Endothelial cell of umbilical vein (primary cell): ENCODE measurements at regions not wholly inside any gene's neighbourhood (a gene's known extent, or its start where the extent isn't known, plus 50 kb on each side); places are given as distances from the start of the nearest gene placed in this dataset.

Experiments used
- BruUV-seq: library from RNA; stranded (reverse); fragments of 400-500 nt; replicated peaks from 2 replicates; lab custom pipeline; 2021; lab: Mats Ljungman, UMichigan
- CTCF ChIA-PET: fragments of 300-600, 350-600 bp; sonication (Branson Sonifier 250); formaldehyde crosslinking; loops from one replicate; lab custom pipeline; 2021; ENCODE audit warnings: antibody characterized with exemption, inconsistent platforms; lab: Charles Lee
- POLR2A ChIA-PET: fragments of 300-600, 350-600 bp; sonication (Branson Sonifier 250); formaldehyde crosslinking; loops from one replicate; lab custom pipeline; 2021; ENCODE audit warnings: antibody characterized with exemption, inconsistent platforms; lab: Charles Lee
- DNase-seq: peaks from one replicate; pipeline ENCODE4 v3.0.0-alpha.2; 2011; ENCODE audit warnings: low read depth, low spot score
- FAIRE-seq: peaks from 2 replicates; lab custom pipeline; 2011; peaks lifted over from hg19 to GRCh38; lab: Jason Lieb, UNC
- H2AFZ ChIP-seq: 2 replicates; pipeline ENCODE4 v1.6.0; 2012; ENCODE audit warnings: low read depth, low read length, control low read depth, inconsistent platforms
- H3K27ac ChIP-seq: 2 replicates; pipeline ENCODE4 v1.5.1; 2011; ENCODE audit warnings: low read depth, mild to moderate bottlenecking, control low read depth, low read length, moderate library complexity; ENCODE audit not compliant: insufficient read depth
- H3K27me3 ChIP-seq, 2 experiments: 2 replicates each; pipeline versions ENCODE4 v1.6.0 to v1.6.1; 2011; ENCODE audit warnings: low read length in 2 of 2, mixed read lengths in 1 of 2; ENCODE audit not compliant: control insufficient read depth in 2 of 2, insufficient read depth in 2 of 2
- H3K36me3 ChIP-seq, 2 experiments: 2 replicates in 1 of 2; 3 replicates in 1 of 2; pipeline ENCODE4 v1.5.1; 2011; ENCODE audit warnings: low read length in 2 of 2, mild to moderate bottlenecking in 1 of 2, moderate library complexity in 1 of 2; ENCODE audit not compliant: control insufficient read depth in 2 of 2, insufficient read depth in 2 of 2; ENCODE audit errors: extremely low read depth in 1 of 2
- H3K4me1 ChIP-seq: 3 replicates; pipeline ENCODE4 v1.5.1; 2011; ENCODE audit warnings: mild to moderate bottlenecking, low read length; ENCODE audit not compliant: control insufficient read depth, insufficient read depth; ENCODE audit errors: extremely low read depth
- H3K4me2 ChIP-seq: 2 replicates; pipeline ENCODE4 v1.6.1; 2011; ENCODE audit warnings: low read length, control low read depth, mixed read lengths; ENCODE audit not compliant: insufficient read depth
- H3K4me3 ChIP-seq, 3 experiments: fragments of 200-600 bp in 1 of 3; sonication (generic), shearing (Covaris generic) in 1 of 3; replicated peaks in 1 of 3; 2 replicates each; pipeline ENCODE4 v1.5.1; 2011 to 2016; ENCODE audit warnings: control low read depth in 3 of 3, low read length in 3 of 3, mild to moderate bottlenecking in 2 of 3, inconsistent platforms in 1 of 3, low read depth in 1 of 3, moderate library complexity in 1 of 3; ENCODE audit not compliant: insufficient read depth in 1 of 3
- H3K79me2 ChIP-seq: 2 replicates; pipeline ENCODE4 v1.6.0; 2012; ENCODE audit warnings: low read length, inconsistent platforms; ENCODE audit not compliant: control insufficient read depth, insufficient read depth
- H3K9ac ChIP-seq: replicated peaks from 2 replicates; pipeline ENCODE3; 2011; ENCODE audit warnings: low read length, control low read depth; ENCODE audit not compliant: insufficient read depth; ENCODE audit errors: extremely low read depth
- H3K9me1 ChIP-seq: replicated peaks from 3 replicates; pipeline ENCODE4 v1.6.0; 2011; ENCODE audit warnings: mild to moderate bottlenecking, low read length; ENCODE audit not compliant: control insufficient read depth, insufficient read depth; ENCODE audit errors: extremely low read depth
- H3K9me3 ChIP-seq: replicated peaks from 2 replicates; pipeline ENCODE4 v1.5.1; 2012; ENCODE audit warnings: low read length, inconsistent platforms; ENCODE audit not compliant: control insufficient read depth, insufficient read depth
- H4K20me1 ChIP-seq: replicated peaks from 2 replicates; pipeline ENCODE3; 2011; ENCODE audit warnings: mild to moderate bottlenecking, low read length; ENCODE audit not compliant: control insufficient read depth, insufficient read depth; ENCODE audit errors: extremely low read depth
- CTCF ChIP-seq, 2 donors: IDR thresholded peaks; 1 replicate in 1 of 2; 2 replicates in 1 of 2; pipeline ENCODE4 v1.5.1; 2011; ENCODE audit warnings: low read length in 2 of 2, mild to moderate bottlenecking in 2 of 2, moderate library complexity in 2 of 2, control low read depth in 1 of 2, inconsistent platforms in 1 of 2, low read depth in 1 of 2; ENCODE audit not compliant: insufficient read depth in 1 of 2; ENCODE audit errors: extremely low read depth in 1 of 2
- EZH2 ChIP-seq: IDR thresholded peaks from 2 replicates; pipeline ENCODE4 v1.6.1; 2012; ENCODE audit warnings: borderline replicate concordance, low read depth, mild to moderate bottlenecking, moderate library complexity, low read length, inconsistent platforms; ENCODE audit not compliant: severe bottlenecking
- FOS ChIP-seq: IDR thresholded peaks from 2 replicates; pipeline ENCODE4 v1.6.1; 2011; ENCODE audit warnings: mild to moderate bottlenecking, low read length, moderate library complexity, borderline replicate concordance; ENCODE audit not compliant: insufficient read depth
- GATA2 ChIP-seq: IDR thresholded peaks from 2 replicates; pipeline ENCODE4 v1.7.0; 2011; ENCODE audit warnings: low read depth, mild to moderate bottlenecking, moderate library complexity, mixed read lengths, low read length; ENCODE audit not compliant: insufficient read length, insufficient read depth
- JUN ChIP-seq: IDR thresholded peaks from 2 replicates; pipeline ENCODE4 v1.6.1; 2011; ENCODE audit warnings: borderline replicate concordance, low read depth; ENCODE audit not compliant: insufficient read length, insufficient read depth
- MAX ChIP-seq: IDR thresholded peaks from 2 replicates; pipeline ENCODE4 v1.6.1; 2011; ENCODE audit not compliant: insufficient read depth, insufficient read length
- MYC ChIP-seq: IDR thresholded peaks from one replicate; pipeline ENCODE4 v1.6.1; 2011; ENCODE audit warnings: mild to moderate bottlenecking, low read depth, low read length
- POLR2A ChIP-seq: IDR thresholded peaks from 2 replicates; pipeline ENCODE4 v1.6.1; 2012; ENCODE audit warnings: low read depth, mild to moderate bottlenecking, control low read depth, low read length
- POLR2AphosphoS5 ChIP-seq: IDR thresholded peaks from 2 replicates; pipeline ENCODE4 v1.6.1; 2012; ENCODE audit warnings: low read depth, mild to moderate bottlenecking, control low read depth, low read length, moderate library complexity; ENCODE audit not compliant: insufficient read depth
- dilution Hi-C: fragments of 300-500 bp; cut with MboI; formaldehyde crosslinking; loops from one replicate; pipeline ENCODE4 v1.15.0; 2019; ENCODE audit warnings: low sequenced_read_pairs; ENCODE audit not compliant: extremely low pct_ligation_motif_present
- intact Hi-C: fragments of 100-400 bp; cut with micrococcal nuclease; formaldehyde crosslinking; loops from one replicate; pipeline ENCODE4 v1.10.0; 2022

GRCh38 chr18:22591222-22591621 lies 173.5 kb upstream of the CTAGE1 start:
- Histone ChIP-seq H2AFZ (no peak overlapping the region), H3K4me1 (no peaks in the 10 kb centered on the region), H3K9me3 (no peaks in the 10 kb centered on the region), H3K4me2 (no peak overlapping the region), H3K9me1 (no peaks in the 10 kb centered on the region), H3K36me3 (no peaks in the 10 kb centered on the region), H3K79me2 (no peaks in the 10 kb centered on the region), H3K27ac (no peak overlapping the region), H3K27me3 (peaks cover 0 to 5% of the 10 kb centered on the region in 2 experiments), H4K20me1 (no peaks in the 10 kb centered on the region), H3K9ac (no peak overlapping the region), H3K4me3 (no peak overlapping the region)
- DNase-seq (no peak), FAIRE-seq (no peak)
- TF ChIP-seq GATA2 (no peak), MYC (no peak)
- ChIA-PET POLR2A (no interaction called here), CTCF (no interaction called here)
- no TSS peak for BruUV-seq
- intact Hi-C loops (no loop called here), dilution Hi-C loops (no loop called here)

GRCh38 chr18:22594155-22594690 lies 176.5 kb upstream of the CTAGE1 start:
- no peak for DNase-seq
- Histone ChIP-seq H3K9me3 (no peaks in the 10 kb centered on the region), H3K9ac (no peak overlapping the region), H3K4me1 (no peaks in the 10 kb centered on the region), H3K4me3 (no peak overlapping the region), H3K27ac (no peak overlapping the region), H3K27me3 (peaks cover 0 to 9% of the 10 kb centered on the region in 2 experiments), H4K20me1 (no peaks in the 10 kb centered on the region), H3K79me2 (no peaks in the 10 kb centered on the region), H3K4me2 (no peak overlapping the region), H2AFZ (no peak overlapping the region), H3K9me1 (no peaks in the 10 kb centered on the region), H3K36me3 (no peaks in the 10 kb centered on the region)
- TF ChIP-seq POLR2A (no peak), POLR2AphosphoS5 (no peak), CTCF (IDR thresholded peaks at IDR 0.05; ENCODE audit: extremely low read depth in 1 of 2, insufficient read depth in 1 of 2, low read depth in 1 of 2, low read length in 2 of 2) (no peak), MAX (no peak), GATA2 (no peak), FOS (no peak), MYC (no peak), JUN (no peak), EZH2 (no peak)
- FAIRE-seq = no peak
- intact Hi-C loops (no loop called here), dilution Hi-C loops (no loop called here)
- no TSS peak for BruUV-seq
- ChIA-PET CTCF (no interaction called here), POLR2A (no interaction called here)
